ENCODE measurements at regions not wholly inside any gene's neighbourhood (a gene's known extent, or its start where the extent isn't known, plus 50 kb on each side); places are given as distances from the start of the nearest gene placed in this dataset.
"Not testable (repeated sequence)": the region's sequence is repeated elsewhere in the genome, so short reads cannot be mapped to it uniquely, and the experiment has no call there.

- not testable (repeated sequence) for ATAC-seq (ENCODE audit: low read depth); H3K4me3 ChIP-seq (ENCODE audit: severe bottlenecking); H3K9me3 ChIP-seq (ENCODE audit: severe bottlenecking); H3K27me3 ChIP-seq (ENCODE audit: insufficient read depth, poor library complexity, severe bottlenecking); H3K36me3 ChIP-seq (ENCODE audit: low read depth); H3K27ac ChIP-seq (ENCODE audit: poor library complexity, severe bottlenecking); H3K4me1 ChIP-seq (ENCODE audit: insufficient read depth, poor library complexity, severe bottlenecking)
- peak; percentile 28 for DNase-seq (ENCODE audit: low spot score)
Measured at GRCh38 chr21:13934887-13935342, 275.8 kb downstream of the LIPI start.

- H3K4me3 ChIP-seq (ENCODE audit: severe bottlenecking); H3K36me3 ChIP-seq (ENCODE audit: low read depth); H3K9me3 ChIP-seq (ENCODE audit: severe bottlenecking); H3K4me1 ChIP-seq (ENCODE audit: insufficient read depth, poor library complexity, severe bottlenecking); H3K27me3 ChIP-seq (ENCODE audit: insufficient read depth, poor library complexity, severe bottlenecking); H3K27ac ChIP-seq (ENCODE audit: poor library complexity, severe bottlenecking); DNase-seq (ENCODE audit: low spot score); ATAC-seq (ENCODE audit: low read depth): not testable (repeated sequence)
Measured at GRCh38 chr21:13923175-13923574, 287.6 kb downstream of the LIPI start.

- not testable (repeated sequence) for H3K27me3 ChIP-seq (ENCODE audit: insufficient read depth, poor library complexity, severe bottlenecking); H3K4me1 ChIP-seq (ENCODE audit: insufficient read depth, poor library complexity, severe bottlenecking); H3K36me3 ChIP-seq (ENCODE audit: low read depth); H3K27ac ChIP-seq (ENCODE audit: poor library complexity, severe bottlenecking); H3K4me3 ChIP-seq (ENCODE audit: severe bottlenecking); ATAC-seq (ENCODE audit: low read depth); H3K9me3 ChIP-seq (ENCODE audit: severe bottlenecking); DNase-seq (ENCODE audit: low spot score)
Measured at GRCh38 chr21:13921455-13921854, 289.3 kb downstream of the LIPI start.

- H3K36me3 ChIP-seq (ENCODE audit: low read depth); H3K27ac ChIP-seq (ENCODE audit: poor library complexity, severe bottlenecking); H3K27me3 ChIP-seq (ENCODE audit: insufficient read depth, poor library complexity, severe bottlenecking); H3K4me1 ChIP-seq (ENCODE audit: insufficient read depth, poor library complexity, severe bottlenecking); DNase-seq (ENCODE audit: low spot score); ATAC-seq (ENCODE audit: low read depth); H3K9me3 ChIP-seq (ENCODE audit: severe bottlenecking); H3K4me3 ChIP-seq (ENCODE audit: severe bottlenecking): not testable (repeated sequence)
Measured at GRCh38 chr21:13907385-13907784, 297.8 kb downstream of the POTED start.

- DNase-seq (ENCODE audit: low spot score); H3K27ac ChIP-seq (ENCODE audit: poor library complexity, severe bottlenecking): not testable (repeated sequence)
Measured at GRCh38 chr21:13896596-13897247, 287.1 kb downstream of the POTED start.

GRCh38 chr21:13893617-13894016 is 284.0 kb downstream of the POTED start:
- not testable (repeated sequence) for H3K36me3 ChIP-seq (ENCODE audit: low read depth); H3K4me3 ChIP-seq (ENCODE audit: severe bottlenecking); H3K4me1 ChIP-seq (ENCODE audit: insufficient read depth, poor library complexity, severe bottlenecking); H3K27ac ChIP-seq (ENCODE audit: poor library complexity, severe bottlenecking); H3K27me3 ChIP-seq (ENCODE audit: insufficient read depth, poor library complexity, severe bottlenecking); H3K9me3 ChIP-seq (ENCODE audit: severe bottlenecking); ATAC-seq (ENCODE audit: low read depth); DNase-seq (ENCODE audit: low spot score)

More at GRCh38 chr21:13896596-13897247, 287.1 kb downstream of the POTED start:
- not testable (repeated sequence) for H3K27me3 ChIP-seq (ENCODE audit: insufficient read depth, poor library complexity, severe bottlenecking); H3K4me1 ChIP-seq (ENCODE audit: insufficient read depth, poor library complexity, severe bottlenecking); H3K36me3 ChIP-seq (ENCODE audit: low read depth); H3K9me3 ChIP-seq (ENCODE audit: severe bottlenecking); ATAC-seq (ENCODE audit: low read depth); H3K4me3 ChIP-seq (ENCODE audit: severe bottlenecking)

- ATAC-seq (ENCODE audit: low read depth); H3K4me1 ChIP-seq (ENCODE audit: insufficient read depth, poor library complexity, severe bottlenecking); H3K9me3 ChIP-seq (ENCODE audit: severe bottlenecking); H3K27me3 ChIP-seq (ENCODE audit: insufficient read depth, poor library complexity, severe bottlenecking); DNase-seq (ENCODE audit: low spot score); H3K36me3 ChIP-seq (ENCODE audit: low read depth); H3K27ac ChIP-seq (ENCODE audit: poor library complexity, severe bottlenecking); H3K4me3 ChIP-seq (ENCODE audit: severe bottlenecking): not testable (repeated sequence)
Measured at GRCh38 chr21:13893025-13893424, 283.4 kb downstream of the POTED start.

GRCh38 chr21:13892146-13892751 is 282.7 kb downstream of the POTED start:
- H3K9me3 ChIP-seq (ENCODE audit: severe bottlenecking); DNase-seq (ENCODE audit: low spot score); H3K27me3 ChIP-seq (ENCODE audit: insufficient read depth, poor library complexity, severe bottlenecking); H3K4me3 ChIP-seq (ENCODE audit: severe bottlenecking); H3K36me3 ChIP-seq (ENCODE audit: low read depth); H3K4me1 ChIP-seq (ENCODE audit: insufficient read depth, poor library complexity, severe bottlenecking); H3K27ac ChIP-seq (ENCODE audit: poor library complexity, severe bottlenecking); ATAC-seq (ENCODE audit: low read depth): not testable (repeated sequence)

- not testable (repeated sequence) for ATAC-seq (ENCODE audit: low read depth); H3K4me1 ChIP-seq (ENCODE audit: insufficient read depth, poor library complexity, severe bottlenecking); H3K9me3 ChIP-seq (ENCODE audit: severe bottlenecking); H3K27ac ChIP-seq (ENCODE audit: poor library complexity, severe bottlenecking); H3K36me3 ChIP-seq (ENCODE audit: low read depth); H3K4me3 ChIP-seq (ENCODE audit: severe bottlenecking); DNase-seq (ENCODE audit: low spot score); H3K27me3 ChIP-seq (ENCODE audit: insufficient read depth, poor library complexity, severe bottlenecking)
Measured at GRCh38 chr21:13889176-13889575, 279.6 kb downstream of the POTED start.

- not testable (repeated sequence) for ATAC-seq (ENCODE audit: low read depth); H3K4me1 ChIP-seq (ENCODE audit: insufficient read depth, poor library complexity, severe bottlenecking); H3K27ac ChIP-seq (ENCODE audit: poor library complexity, severe bottlenecking); H3K36me3 ChIP-seq (ENCODE audit: low read depth); DNase-seq (ENCODE audit: low spot score); H3K9me3 ChIP-seq (ENCODE audit: severe bottlenecking); H3K4me3 ChIP-seq (ENCODE audit: severe bottlenecking); H3K27me3 ChIP-seq (ENCODE audit: insufficient read depth, poor library complexity, severe bottlenecking)
Measured at GRCh38 chr21:13883641-13884395, 274.2 kb downstream of the POTED start.

GRCh38 chr21:13877503-13877902 is 267.9 kb downstream of the POTED start:
- not testable (repeated sequence) for DNase-seq (ENCODE audit: low spot score); H3K4me1 ChIP-seq (ENCODE audit: insufficient read depth, poor library complexity, severe bottlenecking); H3K4me3 ChIP-seq (ENCODE audit: severe bottlenecking); H3K36me3 ChIP-seq (ENCODE audit: low read depth); H3K27ac ChIP-seq (ENCODE audit: poor library complexity, severe bottlenecking); ATAC-seq (ENCODE audit: low read depth); H3K9me3 ChIP-seq (ENCODE audit: severe bottlenecking); H3K27me3 ChIP-seq (ENCODE audit: insufficient read depth, poor library complexity, severe bottlenecking)

Data from RWPE2 (cell line).